ENCODE measurements at regions not wholly inside any gene's neighbourhood (a gene's known extent, or its start where the extent isn't known, plus 50 kb on each side); places are given as distances from the start of the nearest gene placed in this dataset.

GRCh38 chr5:144577676-144578075 lies 407.0 kb downstream of the KCTD16 start:
- DNase-seq: no peak

DNA sequence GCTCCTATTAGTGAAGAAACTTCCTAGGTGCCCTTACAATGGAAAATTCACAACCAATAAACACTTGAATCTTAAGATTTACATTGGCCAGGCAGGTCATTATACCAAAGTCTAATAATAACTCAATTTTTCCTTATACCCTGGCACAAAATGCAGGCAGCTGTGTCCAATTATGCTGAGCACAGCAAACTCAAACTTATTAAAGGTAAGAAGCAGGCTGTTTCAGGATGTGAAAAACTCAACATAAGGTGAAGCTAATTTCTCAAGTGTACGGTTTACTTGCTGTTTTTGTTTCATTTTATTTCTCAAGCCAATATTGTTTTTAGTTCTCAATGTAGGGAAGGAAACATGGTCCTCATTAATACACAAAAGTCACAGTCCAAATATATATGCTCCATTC lies 405.1 kb downstream of the KCTD16 start:
- no peak for DNase-seq

GRCh38 chr5:144567421-144567780 lies 396.7 kb downstream of the KCTD16 start:
- no peak for DNase-seq

GRCh38 chr5:144566747-144567420 lies 396.2 kb downstream of the KCTD16 start:
- DNase-seq: no peak

GRCh38 chr5:144549580-144549979 lies 378.9 kb downstream of the KCTD16 start:
- peak; percentile 56 for DNase-seq

DNA sequence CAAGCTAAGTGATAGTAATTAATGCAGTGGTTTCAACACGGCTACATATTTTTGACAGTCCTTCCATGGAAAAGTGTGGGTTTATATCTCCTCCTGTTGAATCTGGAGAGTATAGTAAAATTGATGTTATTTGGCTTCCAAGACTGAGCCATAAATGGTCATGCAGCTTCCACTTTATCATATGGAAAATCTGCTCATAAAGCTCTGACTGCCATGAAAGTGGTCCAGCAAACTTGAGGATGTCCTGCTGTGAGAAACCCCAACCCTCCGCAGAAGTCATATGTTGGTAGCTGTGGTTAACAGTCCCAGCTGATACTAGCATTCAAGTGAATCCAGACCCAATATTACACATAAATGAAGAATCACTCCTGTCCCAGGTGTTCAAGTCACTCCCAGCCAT lies 378.3 kb downstream of the KCTD16 start:
- DNase-seq: no peak

DNA sequence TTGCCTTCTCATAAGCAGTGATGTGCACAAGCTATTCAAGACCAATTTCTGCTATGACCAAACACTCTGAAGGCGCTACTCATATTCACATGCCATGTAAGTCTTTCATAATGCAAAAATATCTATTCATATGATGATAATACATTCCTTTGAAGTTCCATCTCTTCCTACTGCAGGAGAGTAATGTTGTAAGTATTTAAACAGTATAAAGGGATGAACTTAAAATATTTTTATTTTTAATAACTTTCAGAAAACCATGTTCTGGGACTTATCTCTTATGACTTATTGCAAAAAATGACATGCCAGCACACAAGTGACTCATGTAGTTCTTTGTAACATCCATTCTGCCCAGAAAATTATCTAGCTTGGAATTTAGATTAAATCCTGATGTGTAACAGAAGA lies 376.4 kb downstream of the KCTD16 start:
- DNase-seq: no peak

- DNase-seq: no peak
These were observed 368.2 kb downstream of the KCTD16 start for GRCh38 chr5:144538845-144539244.

All from DMS53 (cell line).